ENCODE measurements at regions not wholly inside any gene's neighbourhood (a gene's known extent, or its start where the extent isn't known, plus 50 kb on each side); places are given as distances from the start of the nearest gene placed in this dataset.
"Not testable (repeated sequence)": the region's sequence is repeated elsewhere in the genome, so short reads cannot be mapped to it uniquely, and the experiment has no call there.

GRCh38 chrX:25144043-25144940 lies 128.5 kb upstream of the ARX start:
- DNase-seq (ENCODE audit: low read depth in 3 of 3, low spot score in 1 of 3), result peak in 1 of 3 donors; percentile 7

- DNase-seq (ENCODE audit: low read depth in 3 of 3, low spot score in 1 of 3), result no peak
Measured at GRCh38 chrX:25143596-25143995, 127.8 kb upstream of the ARX start.

GRCh38 chrX:25141684-25142083 lies 125.9 kb upstream of the ARX start:
- DNase-seq (ENCODE audit: low read depth in 3 of 3, low spot score in 1 of 3), result no peak

DNA sequence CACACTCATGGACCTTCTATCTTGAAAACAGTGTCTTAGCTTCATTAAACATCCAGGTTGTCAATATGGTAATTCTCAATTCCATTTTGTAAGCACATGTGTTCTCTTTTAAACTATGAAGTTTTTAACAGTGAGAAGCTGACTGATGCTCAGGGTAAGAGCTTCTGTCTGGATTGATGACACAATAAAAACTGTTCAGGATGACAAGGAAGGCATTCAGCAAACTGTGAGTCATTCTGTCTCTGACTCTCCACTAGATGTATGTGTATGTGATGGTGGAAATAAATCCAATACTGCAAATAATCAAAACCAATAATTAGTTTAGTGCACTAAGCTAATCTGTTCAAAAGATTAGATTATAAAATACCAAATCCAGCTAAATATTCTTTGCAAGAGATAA lies 115.3 kb upstream of the ARX start:
- no peak for DNase-seq (ENCODE audit: low read depth in 3 of 3, low spot score in 1 of 3)

GRCh38 chrX:25130619-25131018 lies 114.9 kb upstream of the ARX start:
- no peak for DNase-seq (ENCODE audit: low read depth in 3 of 3, low spot score in 1 of 3)

DNA sequence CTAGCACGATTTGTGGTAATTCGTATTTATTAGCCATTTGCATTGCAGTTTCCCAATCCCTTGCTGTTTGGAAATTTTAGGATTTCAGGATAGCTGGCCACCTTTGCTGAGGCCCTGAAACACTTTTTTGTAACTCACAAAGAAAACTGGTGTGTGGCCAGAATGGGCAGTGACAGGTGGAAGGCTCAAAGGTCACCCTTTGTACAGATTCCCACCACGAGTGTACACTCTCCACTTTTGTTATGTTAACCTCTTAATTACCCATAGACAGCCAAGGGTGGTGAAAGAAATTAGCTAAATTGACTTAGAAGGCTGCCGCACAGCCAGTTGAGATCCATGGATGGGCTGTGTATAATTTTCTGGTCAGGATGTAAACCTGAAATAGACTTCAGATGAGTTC lies 109.7 kb upstream of the ARX start:
- DNase-seq (ENCODE audit: low read depth in 3 of 3, low spot score in 1 of 3), result no peak

GRCh38 chrX:25124391-25124790 lies 108.6 kb upstream of the ARX start:
- DNase-seq (ENCODE audit: low read depth in 3 of 3, low spot score in 1 of 3), result no peak

DNA sequence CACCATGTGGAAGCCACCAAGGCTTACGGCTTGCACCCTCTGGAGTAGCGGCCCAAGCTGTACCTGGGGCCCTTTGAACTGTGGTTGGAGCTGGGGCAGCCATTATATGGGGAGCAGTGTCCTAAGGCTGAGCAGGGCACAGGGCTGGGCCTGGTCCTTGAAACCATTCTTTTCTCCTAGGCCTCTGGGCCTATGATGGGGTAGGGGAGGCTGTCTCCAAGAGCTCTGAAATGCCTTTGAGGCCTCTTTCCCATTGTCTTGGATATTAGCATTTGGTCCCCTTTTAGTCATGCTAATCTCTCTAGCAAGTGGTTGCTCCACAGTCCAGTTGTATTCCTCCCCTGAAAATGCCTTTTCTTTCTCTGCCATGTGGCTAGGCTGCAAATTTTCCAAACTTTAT lies 96.4 kb upstream of the ARX start:
- no peak for DNase-seq (ENCODE audit: low read depth in 3 of 3, low spot score in 1 of 3)

DNA sequence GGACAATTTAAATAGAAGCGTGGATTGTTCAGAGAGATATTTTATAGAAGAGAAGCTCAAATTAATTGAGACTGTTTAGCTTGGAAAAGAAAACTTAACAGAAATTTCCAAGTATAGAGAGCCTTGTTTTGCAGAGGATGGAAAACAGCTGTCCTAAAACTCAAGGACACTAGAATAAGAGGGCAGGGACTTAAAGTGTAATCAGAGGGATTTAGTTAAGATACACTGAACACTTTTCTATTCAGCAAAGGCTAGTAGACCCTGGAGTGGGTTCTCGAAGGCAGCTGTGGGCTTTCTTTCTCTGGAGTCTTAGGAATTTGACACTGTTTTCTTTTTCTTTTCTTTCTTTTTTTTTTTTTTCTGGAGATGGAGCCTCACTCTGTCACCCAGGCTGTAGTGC lies 92.7 kb upstream of the ARX start:
- no peak for DNase-seq (ENCODE audit: low read depth in 3 of 3, low spot score in 1 of 3)

DNA sequence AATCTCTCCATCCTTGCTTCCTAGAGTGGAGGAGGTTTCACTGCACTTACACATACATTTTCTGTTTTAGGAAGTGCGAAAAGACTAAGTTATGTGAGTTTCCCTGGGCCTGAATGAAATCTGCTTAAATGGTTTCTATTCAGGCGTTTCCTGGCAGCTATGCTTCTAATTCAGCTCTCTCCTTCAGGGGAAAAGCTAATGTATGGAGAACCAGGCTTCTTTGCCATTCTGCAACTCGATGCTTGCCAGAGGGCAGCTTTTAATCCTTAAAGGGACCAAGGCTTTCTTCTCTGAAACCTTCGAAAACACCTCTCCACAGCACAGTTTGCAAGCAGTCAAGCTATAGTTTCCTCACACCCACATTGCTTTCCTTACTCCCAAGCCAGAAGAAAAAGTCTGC lies 89.5 kb upstream of the ARX start:
- no peak for DNase-seq (ENCODE audit: low read depth in 3 of 3, low spot score in 1 of 3)

DNA sequence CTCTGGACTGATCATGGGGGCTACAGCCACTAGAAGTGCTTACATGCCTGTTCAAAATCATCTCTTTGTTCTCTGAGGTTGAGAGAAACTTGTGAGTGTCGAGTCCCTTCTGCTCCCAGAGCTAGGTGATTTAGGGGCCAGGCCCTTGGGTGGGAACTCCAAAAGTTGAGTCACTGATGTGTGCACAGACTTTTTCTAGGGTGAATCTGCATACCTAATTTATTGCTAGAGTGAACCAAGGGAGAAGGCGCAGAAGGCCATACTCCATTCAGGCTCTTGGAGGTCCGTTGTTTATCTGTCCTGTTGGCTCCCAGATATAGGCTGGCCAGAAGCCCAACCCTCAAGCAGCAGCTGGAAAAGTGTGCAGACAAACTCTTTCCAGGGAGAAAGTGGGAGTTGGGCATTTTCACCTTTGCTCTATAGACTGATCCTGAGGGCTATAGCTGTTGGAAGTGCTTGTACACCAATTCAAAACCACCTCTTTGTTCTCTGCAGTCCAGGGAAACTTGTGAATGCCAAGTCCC lies 80.8 kb upstream of the ARX start:
- no peak for DNase-seq (ENCODE audit: low read depth in 3 of 3, low spot score in 1 of 3)

DNA sequence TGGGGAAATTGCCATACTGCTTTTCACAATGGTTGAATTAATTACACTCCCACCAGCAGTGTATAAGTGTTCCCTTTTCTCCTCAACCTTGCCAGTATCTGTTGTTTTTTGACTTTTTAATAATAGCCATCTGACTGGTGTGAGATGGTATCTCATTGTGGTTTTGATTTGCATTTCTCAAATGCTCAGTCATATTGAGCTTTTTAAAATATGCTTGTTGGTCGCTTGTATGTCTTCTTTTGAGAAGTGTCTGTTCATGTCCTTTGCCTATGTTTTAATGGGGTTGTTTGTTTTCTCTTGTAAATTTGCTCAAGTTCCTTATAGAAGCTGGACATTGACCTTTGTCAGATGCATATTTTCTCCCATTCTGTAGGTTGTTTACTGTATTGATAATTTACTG lies 75.4 kb upstream of the ARX start:
- not testable (repeated sequence) for DNase-seq (ENCODE audit: low read depth in 3 of 3, low spot score in 1 of 3)

- no peak for DNase-seq (ENCODE audit: low read depth in 3 of 3, low spot score in 1 of 3)
Measured at GRCh38 chrX:25084446-25084845, 68.7 kb upstream of the ARX start.

DNA sequence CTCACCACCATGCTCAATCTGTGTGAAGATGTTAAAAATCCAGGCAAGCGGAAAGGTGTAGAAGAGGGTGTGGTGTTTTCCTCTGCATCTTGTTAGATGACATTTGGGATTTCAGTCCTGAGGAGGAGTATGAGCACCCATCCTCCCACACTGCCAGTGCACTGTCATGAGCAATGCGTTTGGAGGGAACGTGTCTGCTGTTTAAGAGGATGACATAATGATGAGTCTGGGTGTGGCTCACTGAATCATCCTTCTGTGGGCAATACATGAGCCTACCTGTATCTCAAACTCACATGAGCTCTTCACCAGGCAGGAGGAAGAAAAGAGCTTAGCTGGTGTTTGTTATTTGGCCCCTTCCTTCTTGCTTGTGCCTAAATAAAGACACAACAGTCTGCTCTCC lies 67.9 kb upstream of the ARX start:
- DNase-seq (ENCODE audit: low read depth in 3 of 3, low spot score in 1 of 3), result no peak

GRCh38 chrX:25079020-25079419 lies 63.3 kb upstream of the ARX start:
- DNase-seq (ENCODE audit: low read depth in 3 of 3, low spot score in 1 of 3), result no peak

GRCh38 chrX:25076941-25077500 lies 61.3 kb upstream of the ARX start:
- no peak for DNase-seq (ENCODE audit: low read depth in 3 of 3, low spot score in 1 of 3)

- DNase-seq (ENCODE audit: low read depth in 3 of 3, low spot score in 1 of 3), result no peak
Measured at GRCh38 chrX:25072247-25072646, 56.5 kb upstream of the ARX start.

GRCh38 chrX:25070038-25070437 lies 54.3 kb upstream of the ARX start:
- no peak for DNase-seq (ENCODE audit: low read depth in 3 of 3, low spot score in 1 of 3)

GRCh38 chrX:25069209-25069608 lies 53.4 kb upstream of the ARX start:
- DNase-seq (ENCODE audit: low read depth in 3 of 3, low spot score in 1 of 3), result no peak

GRCh38 chrX:25068340-25068739 lies 52.6 kb upstream of the ARX start:
- no peak for DNase-seq (ENCODE audit: low read depth in 3 of 3, low spot score in 1 of 3)

GRCh38 chrX:25067271-25068172 lies 51.8 kb upstream of the ARX start:
- no peak for DNase-seq (ENCODE audit: low read depth in 3 of 3, low spot score in 1 of 3)

DNA sequence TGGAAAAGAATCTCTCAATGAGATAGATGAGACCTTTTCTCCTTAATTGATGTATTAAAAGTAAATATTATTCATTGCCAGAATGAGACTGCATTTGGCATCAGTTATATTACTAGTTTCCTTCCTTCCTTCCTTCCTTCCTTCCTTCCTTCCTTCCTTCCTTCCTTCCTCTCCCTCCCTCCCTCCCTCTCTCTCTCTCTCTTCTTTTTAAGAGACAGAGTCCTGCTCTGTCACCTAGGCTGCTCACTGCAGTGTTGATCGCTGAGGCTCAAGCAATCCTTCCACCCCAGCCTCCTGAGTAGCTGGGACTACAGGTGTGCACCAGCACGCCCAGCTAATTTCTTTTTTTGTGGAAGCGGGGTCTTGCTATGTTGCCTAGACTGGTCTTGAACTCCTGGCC lies 50.4 kb upstream of the ARX start:
- no peak for DNase-seq (ENCODE audit: low read depth in 3 of 3, low spot score in 1 of 3)

All from stimulated activated CD4-positive, alpha-beta T cell treated with anti-CD3 and anti-CD28 coated beads, TNF-alpha, amount 100 ng/mL, for 1 hour (primary cell).